ENCODE measurements at regions not wholly inside any gene's neighbourhood (a gene's known extent, or its start where the extent isn't known, plus 50 kb on each side); places are given as distances from the start of the nearest gene placed in this dataset.
A peak's percentile ranks its signal among the peaks of the same experiment; 100 is the strongest.
"Not testable (repeated sequence)": the region's sequence is repeated elsewhere in the genome, so short reads cannot be mapped to it uniquely, and the experiment has no call there.

- no peak for DNase-seq
These were observed 159.4 kb downstream of the PMAIP1 start for GRCh38 chr18:60059216-60059615.

- DNase-seq: peak; percentile 65 to 90
These were observed 154.0 kb downstream of the PMAIP1 start for GRCh38 chr18:60053747-60054304.

GRCh38 chr18:60050821-60051220, 151.0 kb downstream of the PMAIP1 start:
- no peak for DNase-seq

DNA sequence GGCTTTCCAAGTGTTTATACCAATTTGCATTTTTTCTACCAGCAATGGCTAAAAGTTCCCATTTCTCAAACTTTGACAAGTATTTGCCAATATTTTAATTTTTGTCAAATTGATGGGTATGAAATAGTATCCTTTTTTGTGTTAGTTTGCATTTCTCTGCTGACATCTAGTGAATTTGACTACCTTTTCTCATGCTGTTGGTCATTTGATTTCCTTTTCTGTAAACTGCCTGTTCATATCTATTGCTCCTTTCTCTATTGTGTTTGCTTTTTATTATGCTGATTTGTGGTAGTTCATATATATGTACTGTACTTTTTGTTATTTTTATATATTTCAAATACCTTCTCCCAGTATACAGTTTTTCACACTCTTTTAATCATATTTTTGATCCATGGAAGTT, 149.4 kb downstream of the PMAIP1 start:
- no peak for DNase-seq

DNA sequence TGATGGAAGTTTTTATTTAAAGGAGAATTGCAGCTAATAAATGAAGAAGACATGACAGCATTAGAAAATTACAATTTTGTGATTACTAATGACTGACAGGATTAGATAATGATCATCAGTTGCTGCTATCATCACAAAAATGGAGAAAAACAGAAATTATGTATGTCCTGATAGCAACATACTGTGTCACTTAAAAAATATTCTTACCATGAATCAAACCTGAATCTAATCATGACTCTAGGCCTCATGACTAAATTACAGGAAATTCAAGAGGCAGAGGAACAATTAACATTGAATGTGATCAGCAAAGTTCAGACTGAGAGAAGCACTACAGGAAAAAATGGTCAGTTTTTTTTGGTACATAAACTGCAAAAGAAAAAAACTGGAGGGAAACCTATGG, 147.8 kb downstream of the PMAIP1 start:
- DNase-seq: no peak

- DNase-seq: peak in 1 of 2 experiments; percentile 68
These were observed 144.7 kb downstream of the PMAIP1 start for GRCh38 chr18:60044290-60045006.

GRCh38 chr18:60040971-60041370, 141.2 kb downstream of the PMAIP1 start:
- DNase-seq: no peak

DNA sequence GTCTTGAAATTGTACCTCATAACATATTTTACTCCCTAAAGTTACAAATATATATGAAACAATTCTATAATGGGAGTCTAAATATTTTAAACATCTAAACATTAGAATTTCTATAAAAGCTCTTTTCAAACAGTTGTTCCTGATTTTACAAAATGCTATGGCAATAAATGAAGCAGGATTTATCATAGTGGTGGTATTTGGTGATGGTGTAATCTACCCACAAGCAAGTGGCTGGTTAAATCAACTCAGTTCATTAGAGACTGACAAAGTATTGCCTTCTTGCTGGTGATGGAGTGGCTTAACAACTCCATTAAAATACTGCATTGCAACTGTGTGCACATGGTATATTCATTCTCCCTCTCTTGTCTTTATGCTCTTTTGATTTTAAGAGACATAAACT, 138.9 kb downstream of the PMAIP1 start:
- DNase-seq: no peak

- DNase-seq: no peak
These were observed 127.6 kb downstream of the PMAIP1 start for GRCh38 chr18:60027397-60027796.

DNA sequence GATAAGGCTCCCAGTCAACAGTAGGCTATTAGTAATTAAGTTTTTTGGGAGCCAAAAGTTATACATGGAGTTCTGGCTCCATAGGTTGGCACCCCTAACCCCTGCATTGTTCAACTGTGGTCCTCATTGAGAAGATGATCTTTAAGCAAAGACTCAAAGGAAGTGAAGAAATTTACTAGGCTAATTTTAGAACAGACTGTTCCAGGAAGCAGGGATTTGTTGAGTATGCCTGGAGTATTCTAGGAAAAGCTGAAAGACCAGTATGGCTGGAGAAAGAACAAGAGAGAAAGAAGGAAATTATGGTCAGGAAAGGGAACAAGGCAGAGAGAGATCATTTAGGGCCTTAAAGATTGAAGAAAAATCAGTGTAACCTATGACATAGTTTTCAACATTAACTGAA, 125.1 kb downstream of the PMAIP1 start:
- no peak for DNase-seq

GRCh38 chr18:60024345-60024744, 124.5 kb downstream of the PMAIP1 start:
- no peak for DNase-seq

DNA sequence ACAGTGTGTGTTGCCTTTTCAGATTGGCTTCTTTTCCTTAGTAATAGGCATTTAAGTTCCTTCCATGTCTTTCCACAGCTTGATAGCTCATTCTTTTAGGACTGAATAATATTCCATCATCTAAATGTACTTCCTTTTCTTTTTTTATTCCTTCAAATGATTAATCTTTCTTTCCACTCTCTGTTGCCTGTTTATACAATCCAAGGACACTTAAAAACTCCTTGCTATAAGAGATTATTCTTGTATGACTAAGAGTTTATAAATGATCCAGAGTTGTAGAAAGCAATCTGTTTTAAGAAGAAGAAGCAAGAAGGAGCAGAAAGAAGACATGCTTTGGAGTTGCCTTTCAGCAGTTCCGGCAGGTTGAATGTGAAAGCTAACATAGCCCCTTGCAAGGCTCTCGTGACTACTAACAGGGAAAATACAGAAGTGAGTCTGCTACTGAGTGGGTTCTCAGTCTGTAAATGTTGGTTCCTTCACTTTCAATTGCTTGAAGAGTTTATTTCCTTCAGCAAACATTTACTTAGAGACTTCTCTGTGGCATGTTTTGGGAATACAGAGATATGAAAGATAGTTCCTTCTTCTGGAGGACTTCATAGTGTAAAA, 123.0 kb downstream of the PMAIP1 start:
- no peak for DNase-seq

DNA sequence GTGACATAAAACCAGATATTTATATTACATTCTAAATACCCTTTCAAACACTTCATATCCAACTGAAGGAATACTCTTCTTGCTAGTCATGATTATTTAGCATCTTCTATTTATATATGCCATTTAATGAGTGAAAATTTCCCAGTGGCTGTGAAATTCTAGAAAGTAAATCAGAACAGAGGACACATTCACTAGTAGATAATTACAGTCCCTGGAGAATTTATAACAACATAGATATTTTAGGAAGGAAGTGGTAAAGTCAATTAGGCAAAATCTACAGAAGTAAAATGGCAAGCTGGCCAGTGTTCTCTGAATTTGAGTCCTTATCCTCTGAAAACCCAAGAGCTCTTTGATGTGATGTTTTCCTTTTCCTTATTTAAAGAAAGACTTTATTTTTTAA, 121.8 kb downstream of the PMAIP1 start:
- DNase-seq: no peak

DNA sequence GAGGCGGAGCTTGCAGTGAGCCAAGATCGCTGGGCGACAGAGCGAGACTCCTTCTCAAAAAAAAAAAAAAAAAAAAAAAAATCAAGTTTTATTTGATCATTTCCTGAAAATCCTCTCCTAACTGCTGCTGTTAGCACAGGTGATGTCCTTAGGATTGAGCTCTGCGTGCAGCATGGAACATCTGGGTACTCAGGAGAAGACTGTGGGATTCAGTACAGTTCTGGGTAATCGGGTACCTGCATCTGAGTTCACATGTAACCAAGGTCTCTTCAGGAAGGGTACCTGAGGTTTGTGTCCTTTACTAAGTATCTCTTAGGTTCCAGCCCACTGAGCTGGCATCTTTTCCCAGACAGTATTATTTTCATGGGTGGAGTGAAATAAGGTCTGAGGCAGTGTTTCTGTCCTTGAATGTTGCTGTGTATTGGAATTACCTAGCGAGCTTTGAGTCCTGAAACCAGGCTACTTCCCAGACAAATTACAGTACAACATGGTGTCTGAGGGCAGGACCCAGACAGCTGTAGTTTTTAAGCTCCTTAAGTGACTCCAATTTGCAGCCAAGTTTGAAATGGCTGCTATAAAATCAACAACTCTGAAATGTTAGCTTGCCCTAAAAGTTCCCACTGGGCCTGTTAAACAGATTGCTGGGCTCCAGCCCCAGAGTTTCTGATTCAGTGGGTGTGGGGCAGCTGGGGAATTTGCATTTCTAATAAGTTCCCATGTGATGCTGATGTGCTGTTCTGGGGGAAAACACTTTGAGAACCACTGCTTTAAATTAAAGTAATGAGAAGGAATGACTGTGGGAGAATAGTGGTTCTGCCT, 120.5 kb downstream of the PMAIP1 start:
- DNase-seq: no peak

DNA sequence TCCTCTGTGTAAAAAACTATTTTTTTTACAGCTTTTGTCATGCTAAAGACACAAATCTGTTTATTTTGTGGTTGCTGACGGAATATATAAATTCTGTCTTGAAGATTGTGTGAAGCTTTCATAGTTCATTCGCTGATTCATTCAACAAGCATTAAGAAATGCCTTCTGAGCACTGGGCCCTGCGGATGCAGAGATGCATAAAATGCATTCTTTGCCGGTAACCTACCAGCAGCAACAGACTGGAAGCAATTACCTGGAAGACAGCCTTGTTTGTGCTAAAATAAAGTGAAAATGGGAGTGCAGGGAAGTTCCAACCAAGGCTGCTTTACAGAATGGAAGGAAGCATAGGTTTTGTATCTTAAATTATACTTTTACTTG, 119.7 kb downstream of the PMAIP1 start:
- DNase-seq: no peak

- DNase-seq: no peak
These were observed 119.0 kb downstream of the PMAIP1 start for GRCh38 chr18:60018618-60019462.

GRCh38 chr18:60018134-60018533, 118.3 kb downstream of the PMAIP1 start:
- peak in 1 of 2 experiments; percentile 47 for DNase-seq

DNA sequence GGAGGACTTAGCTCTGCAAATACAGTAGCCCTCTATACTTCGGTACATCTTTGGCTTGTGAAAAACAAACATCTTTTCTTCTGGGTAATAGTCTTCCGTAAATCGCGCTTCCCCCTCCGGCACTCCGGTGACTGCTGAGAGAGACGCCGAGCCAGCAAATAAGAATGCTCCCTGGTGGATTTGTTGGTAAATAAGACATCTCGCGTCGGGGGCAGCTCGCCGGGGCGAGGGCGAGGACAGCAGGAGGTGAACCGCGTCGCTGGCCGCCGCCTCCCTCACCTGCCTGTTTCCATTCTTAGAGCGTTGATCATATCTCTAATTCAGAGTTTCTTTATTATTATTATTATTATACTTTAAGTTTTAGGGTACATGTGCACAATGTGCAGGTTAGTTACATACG, 117.6 kb downstream of the PMAIP1 start:
- no peak for DNase-seq

- not testable (repeated sequence) for DNase-seq
These were observed 116.0 kb downstream of the PMAIP1 start for GRCh38 chr18:60015826-60016225.

- not testable (repeated sequence) for DNase-seq
These were observed 113.4 kb downstream of the PMAIP1 start for GRCh38 chr18:60013148-60013547.

GRCh38 chr18:60010984-60011383, 111.2 kb downstream of the PMAIP1 start:
- DNase-seq: no peak

DNA sequence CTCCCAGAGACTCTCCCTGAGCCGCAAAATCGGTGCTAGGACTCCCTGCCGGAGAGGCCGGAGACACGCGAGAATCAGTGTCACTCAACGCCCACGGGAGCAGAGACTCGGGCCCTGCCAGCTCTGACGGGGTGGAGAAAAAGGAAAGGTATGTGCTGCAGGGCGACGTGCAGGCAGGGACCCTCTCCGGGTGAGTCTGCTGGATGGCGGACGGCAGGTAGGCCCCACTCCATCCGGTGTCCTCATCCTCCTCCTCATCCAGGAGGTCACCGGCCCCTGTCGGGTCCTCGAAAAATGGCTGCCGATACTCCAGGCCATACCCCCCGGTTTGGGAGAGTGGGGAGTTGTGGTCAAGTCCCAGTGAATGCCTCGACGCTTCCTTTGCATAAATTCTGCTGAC, 110.7 kb downstream of the PMAIP1 start:
- DNase-seq: no peak

GRCh38 chr18:60007661-60008060, 107.9 kb downstream of the PMAIP1 start:
- no peak for DNase-seq

Data from SW 1271 (cell line).